ENCODE measurements at regions not wholly inside any gene's neighbourhood (a gene's known extent, or its start where the extent isn't known, plus 50 kb on each side); places are given as distances from the start of the nearest gene placed in this dataset.

DNA sequence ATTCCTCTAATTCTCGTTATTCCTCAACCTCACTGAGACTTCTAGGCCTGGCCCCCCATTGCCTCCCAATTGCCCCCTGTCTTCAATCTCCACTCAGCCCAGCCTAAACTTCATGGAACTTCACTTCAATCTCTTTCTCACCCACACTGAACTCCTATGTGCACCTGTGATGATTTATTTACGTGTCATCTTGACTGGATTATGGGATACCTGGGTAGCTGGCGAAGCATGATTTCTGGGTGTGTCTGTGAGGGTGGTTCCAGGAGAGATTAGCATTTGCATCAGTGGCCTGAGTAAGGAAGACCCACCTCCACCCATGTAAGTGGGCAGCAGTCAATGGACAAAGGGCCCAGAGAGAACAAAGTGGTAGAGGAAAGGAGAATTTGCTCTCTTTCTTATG is 587.0 kb downstream of the NPHP4 start:
- Histone ChIP-seq H3K4me1 (ENCODE audit: insufficient read depth) (no peaks in the 10 kb centered on the region), H3K4me3 (no peak overlapping the region), H3K79me2 (replicated peaks; ENCODE audit: insufficient read depth) (no peaks in the 10 kb centered on the region), H3K27me3 (ENCODE audit: insufficient read depth) (no peaks in the 10 kb centered on the region), H3K9me2 (ENCODE audit: insufficient read depth) (no peaks in the 10 kb centered on the region), H3K36me3 (ENCODE audit: insufficient read depth) (no peaks in the 10 kb centered on the region; the same call in 1 of the 2 replicates), H3K4me2 (no peak overlapping the region), H3F3A (replicated peaks; ENCODE audit: low read depth) (no peaks in the 10 kb centered on the region), H3K27ac (ENCODE audit: low read depth) (no peak overlapping the region), H4K20me1 (replicated peaks; ENCODE audit: insufficient read depth) (no peaks in the 10 kb centered on the region), H2AFZ (no peak overlapping the region)
- Mint-ChIP-seq H3K4me1 (no peaks in the 10 kb centered on the region), H3K27me3 (ENCODE audit: insufficient read depth, low read depth, poor library complexity) (peaks cover 1% of the 10 kb centered on the region), H3K36me3 (ENCODE audit: low read depth) (no peaks in the 10 kb centered on the region), H3K4me3 (no peak overlapping the region), H3K27ac (no peak overlapping the region), H3K9me3 (peaks cover 7% of the 10 kb centered on the region)
- DNase-seq (ENCODE audit: low spot score) (no peak), ATAC-seq (no peak)
- TF ChIP-seq ZNF331 (CRISPR knock-in tag; IDR thresholded peaks at IDR 0.05; ENCODE audit: low read depth) (no peak), ZNF114 (CRISPR knock-in tag; IDR thresholded peaks at IDR 0.05) (no peak), CREB1 (CRISPR knock-in tag; IDR thresholded peaks at IDR 0.05; ENCODE audit: low read depth) (no peak), NANOG (IDR thresholded peaks at IDR 0.05; ENCODE audit: borderline replicate concordance) (no peak), POLR2AphosphoS5 (IDR thresholded peaks at IDR 0.05; ENCODE audit: low read depth) (no peak)
- TF ChIP-seq, protein P1, sequence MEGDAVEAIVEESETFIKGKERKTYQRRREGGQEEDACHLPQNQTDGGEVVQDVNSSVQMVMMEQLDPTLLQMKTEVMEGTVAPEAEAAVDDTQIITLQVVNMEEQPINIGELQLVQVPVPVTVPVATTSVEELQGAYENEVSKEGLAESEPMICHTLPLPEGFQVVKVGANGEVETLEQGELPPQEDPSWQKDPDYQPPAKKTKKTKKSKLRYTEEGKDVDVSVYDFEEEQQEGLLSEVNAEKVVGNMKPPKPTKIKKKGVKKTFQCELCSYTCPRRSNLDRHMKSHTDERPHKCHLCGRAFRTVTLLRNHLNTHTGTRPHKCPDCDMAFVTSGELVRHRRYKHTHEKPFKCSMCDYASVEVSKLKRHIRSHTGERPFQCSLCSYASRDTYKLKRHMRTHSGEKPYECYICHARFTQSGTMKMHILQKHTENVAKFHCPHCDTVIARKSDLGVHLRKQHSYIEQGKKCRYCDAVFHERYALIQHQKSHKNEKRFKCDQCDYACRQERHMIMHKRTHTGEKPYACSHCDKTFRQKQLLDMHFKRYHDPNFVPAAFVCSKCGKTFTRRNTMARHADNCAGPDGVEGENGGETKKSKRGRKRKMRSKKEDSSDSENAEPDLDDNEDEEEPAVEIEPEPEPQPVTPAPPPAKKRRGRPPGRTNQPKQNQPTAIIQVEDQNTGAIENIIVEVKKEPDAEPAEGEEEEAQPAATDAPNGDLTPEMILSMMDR (conservative IDR thresholded peaks at IDR 0.05; ENCODE audit: low read depth in 2 of 2) = no peak
- TF ChIP-seq, protein P2, sequence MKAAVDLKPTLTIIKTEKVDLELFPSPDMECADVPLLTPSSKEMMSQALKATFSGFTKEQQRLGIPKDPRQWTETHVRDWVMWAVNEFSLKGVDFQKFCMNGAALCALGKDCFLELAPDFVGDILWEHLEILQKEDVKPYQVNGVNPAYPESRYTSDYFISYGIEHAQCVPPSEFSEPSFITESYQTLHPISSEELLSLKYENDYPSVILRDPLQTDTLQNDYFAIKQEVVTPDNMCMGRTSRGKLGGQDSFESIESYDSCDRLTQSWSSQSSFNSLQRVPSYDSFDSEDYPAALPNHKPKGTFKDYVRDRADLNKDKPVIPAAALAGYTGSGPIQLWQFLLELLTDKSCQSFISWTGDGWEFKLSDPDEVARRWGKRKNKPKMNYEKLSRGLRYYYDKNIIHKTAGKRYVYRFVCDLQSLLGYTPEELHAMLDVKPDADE (IDR thresholded peaks at IDR 0.05) = no peak
- TF ChIP-seq, protein P3, sequence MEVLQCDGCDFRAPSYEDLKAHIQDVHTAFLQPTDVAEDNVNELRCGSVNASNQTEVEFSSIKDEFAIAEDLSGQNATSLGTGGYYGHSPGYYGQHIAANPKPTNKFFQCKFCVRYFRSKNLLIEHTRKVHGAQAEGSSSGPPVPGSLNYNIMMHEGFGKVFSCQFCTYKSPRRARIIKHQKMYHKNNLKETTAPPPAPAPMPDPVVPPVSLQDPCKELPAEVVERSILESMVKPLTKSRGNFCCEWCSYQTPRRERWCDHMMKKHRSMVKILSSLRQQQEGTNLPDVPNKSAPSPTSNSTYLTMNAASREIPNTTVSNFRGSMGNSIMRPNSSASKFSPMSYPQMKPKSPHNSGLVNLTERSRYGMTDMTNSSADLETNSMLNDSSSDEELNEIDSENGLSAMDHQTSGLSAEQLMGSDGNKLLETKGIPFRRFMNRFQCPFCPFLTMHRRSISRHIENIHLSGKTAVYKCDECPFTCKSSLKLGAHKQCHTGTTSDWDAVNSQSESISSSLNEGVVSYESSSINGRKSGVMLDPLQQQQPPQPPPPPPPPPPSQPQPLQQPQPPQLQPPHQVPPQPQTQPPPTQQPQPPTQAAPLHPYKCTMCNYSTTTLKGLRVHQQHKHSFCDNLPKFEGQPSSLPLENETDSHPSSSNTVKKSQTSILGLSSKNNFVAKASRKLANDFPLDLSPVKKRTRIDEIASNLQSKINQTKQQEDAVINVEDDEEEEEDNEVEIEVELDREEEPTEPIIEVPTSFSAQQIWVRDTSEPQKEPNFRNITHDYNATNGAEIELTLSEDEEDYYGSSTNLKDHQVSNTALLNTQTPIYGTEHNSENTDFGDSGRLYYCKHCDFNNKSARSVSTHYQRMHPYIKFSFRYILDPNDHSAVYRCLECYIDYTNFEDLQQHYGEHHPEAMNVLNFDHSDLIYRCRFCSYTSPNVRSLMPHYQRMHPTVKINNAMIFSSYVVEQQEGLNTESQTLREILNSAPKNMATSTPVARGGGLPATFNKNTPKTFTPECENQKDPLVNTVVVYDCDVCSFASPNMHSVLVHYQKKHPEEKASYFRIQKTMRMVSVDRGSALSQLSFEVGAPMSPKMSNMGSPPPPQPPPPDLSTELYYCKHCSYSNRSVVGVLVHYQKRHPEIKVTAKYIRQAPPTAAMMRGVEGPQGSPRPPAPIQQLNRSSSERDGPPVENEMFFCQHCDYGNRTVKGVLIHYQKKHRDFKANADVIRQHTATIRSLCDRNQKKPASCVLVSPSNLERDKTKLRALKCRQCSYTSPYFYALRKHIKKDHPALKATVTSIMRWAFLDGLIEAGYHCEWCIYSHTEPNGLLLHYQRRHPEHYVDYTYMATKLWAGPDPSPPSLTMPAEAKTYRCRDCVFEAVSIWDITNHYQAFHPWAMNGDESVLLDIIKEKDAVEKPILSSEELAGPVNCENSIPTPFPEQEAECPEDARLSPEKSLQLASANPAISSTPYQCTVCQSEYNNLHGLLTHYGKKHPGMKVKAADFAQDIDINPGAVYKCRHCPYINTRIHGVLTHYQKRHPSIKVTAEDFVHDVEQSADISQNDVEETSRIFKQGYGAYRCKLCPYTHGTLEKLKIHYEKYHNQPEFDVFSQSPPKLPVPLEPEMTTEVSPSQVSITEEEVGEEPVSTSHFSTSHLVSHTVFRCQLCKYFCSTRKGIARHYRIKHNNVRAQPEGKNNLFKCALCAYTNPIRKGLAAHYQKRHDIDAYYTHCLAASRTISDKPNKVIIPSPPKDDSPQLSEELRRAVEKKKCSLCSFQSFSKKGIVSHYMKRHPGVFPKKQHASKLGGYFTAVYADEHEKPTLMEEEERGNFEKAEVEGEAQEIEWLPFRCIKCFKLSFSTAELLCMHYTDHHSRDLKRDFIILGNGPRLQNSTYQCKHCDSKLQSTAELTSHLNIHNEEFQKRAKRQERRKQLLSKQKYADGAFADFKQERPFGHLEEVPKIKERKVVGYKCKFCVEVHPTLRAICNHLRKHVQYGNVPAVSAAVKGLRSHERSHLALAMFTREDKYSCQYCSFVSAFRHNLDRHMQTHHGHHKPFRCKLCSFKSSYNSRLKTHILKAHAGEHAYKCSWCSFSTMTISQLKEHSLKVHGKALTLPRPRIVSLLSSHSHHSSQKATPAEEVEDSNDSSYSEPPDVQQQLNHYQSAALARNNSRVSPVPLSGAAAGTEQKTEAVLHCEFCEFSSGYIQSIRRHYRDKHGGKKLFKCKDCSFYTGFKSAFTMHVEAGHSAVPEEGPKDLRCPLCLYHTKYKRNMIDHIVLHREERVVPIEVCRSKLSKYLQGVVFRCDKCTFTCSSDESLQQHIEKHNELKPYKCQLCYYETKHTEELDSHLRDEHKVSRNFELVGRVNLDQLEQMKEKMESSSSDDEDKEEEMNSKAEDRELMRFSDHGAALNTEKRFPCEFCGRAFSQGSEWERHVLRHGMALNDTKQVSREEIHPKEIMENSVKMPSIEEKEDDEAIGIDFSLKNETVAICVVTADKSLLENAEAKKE (CRISPR knock-in tag; IDR thresholded peaks at IDR 0.05) = no peak
- TF ChIP-seq, protein P4, sequence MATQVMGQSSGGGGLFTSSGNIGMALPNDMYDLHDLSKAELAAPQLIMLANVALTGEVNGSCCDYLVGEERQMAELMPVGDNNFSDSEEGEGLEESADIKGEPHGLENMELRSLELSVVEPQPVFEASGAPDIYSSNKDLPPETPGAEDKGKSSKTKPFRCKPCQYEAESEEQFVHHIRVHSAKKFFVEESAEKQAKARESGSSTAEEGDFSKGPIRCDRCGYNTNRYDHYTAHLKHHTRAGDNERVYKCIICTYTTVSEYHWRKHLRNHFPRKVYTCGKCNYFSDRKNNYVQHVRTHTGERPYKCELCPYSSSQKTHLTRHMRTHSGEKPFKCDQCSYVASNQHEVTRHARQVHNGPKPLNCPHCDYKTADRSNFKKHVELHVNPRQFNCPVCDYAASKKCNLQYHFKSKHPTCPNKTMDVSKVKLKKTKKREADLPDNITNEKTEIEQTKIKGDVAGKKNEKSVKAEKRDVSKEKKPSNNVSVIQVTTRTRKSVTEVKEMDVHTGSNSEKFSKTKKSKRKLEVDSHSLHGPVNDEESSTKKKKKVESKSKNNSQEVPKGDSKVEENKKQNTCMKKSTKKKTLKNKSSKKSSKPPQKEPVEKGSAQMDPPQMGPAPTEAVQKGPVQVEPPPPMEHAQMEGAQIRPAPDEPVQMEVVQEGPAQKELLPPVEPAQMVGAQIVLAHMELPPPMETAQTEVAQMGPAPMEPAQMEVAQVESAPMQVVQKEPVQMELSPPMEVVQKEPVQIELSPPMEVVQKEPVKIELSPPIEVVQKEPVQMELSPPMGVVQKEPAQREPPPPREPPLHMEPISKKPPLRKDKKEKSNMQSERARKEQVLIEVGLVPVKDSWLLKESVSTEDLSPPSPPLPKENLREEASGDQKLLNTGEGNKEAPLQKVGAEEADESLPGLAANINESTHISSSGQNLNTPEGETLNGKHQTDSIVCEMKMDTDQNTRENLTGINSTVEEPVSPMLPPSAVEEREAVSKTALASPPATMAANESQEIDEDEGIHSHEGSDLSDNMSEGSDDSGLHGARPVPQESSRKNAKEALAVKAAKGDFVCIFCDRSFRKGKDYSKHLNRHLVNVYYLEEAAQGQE (IDR thresholded peaks at IDR 0.05; ENCODE audit: unreplicated experiment) = no peak
